Stimulated activated CD8-positive, alpha-beta memory T cell treated with anti-CD3 and anti-CD28 coated beads, Interleukin-4, amount 100 ng/mL, for 1 hour (primary cell): ENCODE measurements at regions not wholly inside any gene's neighbourhood (a gene's known extent, or its start where the extent isn't known, plus 50 kb on each side); places are given as distances from the start of the nearest gene placed in this dataset.
A peak's percentile ranks its signal among the peaks of the same experiment; 100 is the strongest.

Experiments used
- DNase-seq, 2 donors: peaks; one replicate each; pipeline ENCODE4 v3.0.0-alpha.2; 2020; ENCODE audit warnings: low read depth in 2 of 2, low spot score in 1 of 2

DNA sequence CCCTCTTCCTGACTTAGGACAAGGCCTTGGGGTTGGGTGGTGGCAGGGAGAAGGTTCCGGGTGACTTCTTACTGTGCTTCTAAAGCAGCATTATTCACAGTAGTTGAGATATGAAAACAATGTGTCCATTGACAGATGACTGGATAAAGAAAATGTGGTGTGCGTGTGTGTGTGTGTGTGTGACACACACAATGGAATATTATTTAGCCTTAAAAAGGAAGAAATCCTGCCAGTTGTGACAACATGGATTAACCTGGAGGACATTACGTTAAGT, 128.1 kb upstream of the RASGRP1 start:
- no peak for DNase-seq

DNA sequence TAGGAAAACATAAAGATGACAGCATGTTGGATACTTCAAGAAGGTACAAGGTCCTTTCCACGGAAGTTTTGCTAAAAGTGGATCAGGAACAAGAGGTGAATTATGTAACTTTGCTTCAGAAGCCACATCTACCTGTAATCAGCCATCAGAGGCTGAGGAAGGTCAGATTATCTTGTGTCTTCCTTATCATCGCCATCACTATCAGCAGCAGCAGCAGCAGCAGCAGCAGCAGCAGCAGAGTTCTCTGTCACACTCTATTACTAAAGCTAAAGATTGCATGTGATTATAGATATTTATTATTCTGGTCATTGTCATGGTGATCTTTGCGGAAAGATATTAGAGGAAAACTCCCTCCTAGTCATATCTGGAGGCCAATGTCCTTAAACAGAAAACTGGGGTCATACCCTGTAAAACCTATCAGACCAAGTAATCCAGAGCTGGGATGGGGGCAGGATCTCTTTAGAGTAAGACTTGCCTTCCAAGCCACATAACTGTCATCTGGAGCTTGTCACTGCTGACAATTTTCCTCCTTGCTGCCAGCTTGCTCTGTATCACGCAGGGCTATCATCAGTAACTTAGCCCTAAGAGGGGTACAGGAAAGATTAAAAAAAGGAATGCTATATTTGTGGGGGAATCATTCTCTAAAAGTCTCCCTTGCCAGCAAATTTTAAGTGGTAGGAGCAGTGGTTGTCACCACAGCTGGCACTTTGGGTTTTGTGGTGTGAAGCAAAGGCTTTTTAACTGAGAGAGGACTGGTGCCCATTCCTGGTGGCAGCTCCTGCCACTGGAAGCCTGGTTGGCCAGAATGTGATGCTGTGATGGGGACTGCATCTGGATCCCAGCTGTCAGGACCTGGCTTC, 130.9 kb upstream of the RASGRP1 start:
- DNase-seq = no peak

DNA sequence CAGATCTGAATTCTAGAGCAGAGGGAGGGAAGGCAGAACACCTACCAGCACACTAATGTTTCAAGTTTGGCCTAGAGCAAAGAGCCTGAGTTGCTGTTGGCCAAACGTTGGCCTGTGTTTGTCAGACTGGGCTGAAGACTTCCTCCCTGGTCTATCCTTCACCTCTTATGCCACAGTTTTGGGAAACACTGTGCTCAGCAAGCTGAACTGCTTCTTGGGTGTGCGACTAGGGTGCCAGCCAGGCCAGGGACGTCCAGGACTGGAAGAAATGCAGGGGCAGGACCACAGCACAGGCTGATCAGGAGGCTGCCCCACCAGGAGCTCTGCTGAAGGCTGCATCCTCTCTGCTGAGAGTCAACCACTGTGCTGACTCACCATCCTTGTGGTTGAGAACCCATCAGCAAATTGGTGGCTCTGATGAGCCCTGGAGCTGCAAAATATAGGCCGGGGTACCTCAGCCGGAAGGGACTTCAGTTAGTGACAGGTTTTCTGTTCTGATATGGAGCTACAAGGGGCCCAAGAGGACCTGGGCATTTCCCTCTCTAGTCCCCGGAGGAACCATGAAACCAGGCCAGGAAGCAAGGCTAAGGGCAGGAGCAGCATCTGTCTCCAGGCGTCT, 131.6 kb upstream of the RASGRP1 start:
- peak in 1 of 2 donors; percentile 45 for DNase-seq

DNA sequence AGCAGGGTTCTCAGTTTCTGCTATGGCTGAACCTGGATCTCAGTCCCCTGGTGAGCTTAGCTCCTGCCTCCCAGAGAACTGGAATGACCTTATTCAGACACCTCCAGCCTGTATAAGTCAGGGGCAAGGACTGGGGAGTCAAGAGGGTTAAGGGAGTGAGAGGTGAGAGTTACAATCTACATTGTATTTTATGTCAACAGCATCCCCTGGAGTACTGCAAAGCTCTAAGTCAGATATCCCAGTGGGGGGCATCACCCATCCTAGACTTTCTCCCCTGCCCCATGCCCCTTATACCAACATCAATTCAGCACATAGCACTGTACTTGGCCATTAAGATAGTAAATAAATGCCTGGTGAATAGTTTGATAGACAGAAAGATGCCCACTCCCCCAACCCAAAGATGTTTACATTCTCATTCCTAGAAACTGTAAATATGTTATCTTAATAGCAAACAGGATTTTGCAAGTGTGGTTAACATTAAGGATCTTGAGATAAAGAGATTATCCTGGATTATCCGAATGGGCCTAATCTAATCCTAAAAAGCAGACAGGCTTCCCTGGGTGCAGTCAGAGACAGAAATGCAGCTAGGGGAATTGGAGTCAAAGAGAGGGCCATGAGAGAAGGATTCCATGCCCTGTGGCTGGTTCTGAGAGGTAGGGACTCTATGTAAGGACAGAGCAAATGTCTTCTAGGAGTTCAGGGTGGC, 132.3 kb upstream of the RASGRP1 start:
- no peak for DNase-seq

DNA sequence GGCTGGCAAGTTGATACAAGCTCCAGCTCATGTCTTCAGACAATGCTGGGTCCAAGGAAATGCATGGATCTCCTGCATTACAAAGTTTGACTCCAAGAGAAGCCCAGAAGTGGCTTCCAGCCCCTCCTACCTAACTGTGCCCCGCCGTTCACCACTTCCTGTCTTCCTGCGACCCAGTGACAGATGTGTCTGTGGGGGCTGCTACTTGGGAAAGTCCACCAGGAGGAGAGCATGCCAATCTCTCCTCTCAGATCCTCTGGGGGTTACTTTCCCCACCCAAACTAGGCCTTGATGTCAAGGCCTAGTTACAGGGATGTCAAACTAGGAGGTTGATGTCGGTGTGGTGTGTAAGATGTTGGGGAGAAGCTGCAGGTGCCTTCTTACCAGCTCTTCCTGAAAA, 133.6 kb upstream of the RASGRP1 start:
- no peak for DNase-seq

DNA sequence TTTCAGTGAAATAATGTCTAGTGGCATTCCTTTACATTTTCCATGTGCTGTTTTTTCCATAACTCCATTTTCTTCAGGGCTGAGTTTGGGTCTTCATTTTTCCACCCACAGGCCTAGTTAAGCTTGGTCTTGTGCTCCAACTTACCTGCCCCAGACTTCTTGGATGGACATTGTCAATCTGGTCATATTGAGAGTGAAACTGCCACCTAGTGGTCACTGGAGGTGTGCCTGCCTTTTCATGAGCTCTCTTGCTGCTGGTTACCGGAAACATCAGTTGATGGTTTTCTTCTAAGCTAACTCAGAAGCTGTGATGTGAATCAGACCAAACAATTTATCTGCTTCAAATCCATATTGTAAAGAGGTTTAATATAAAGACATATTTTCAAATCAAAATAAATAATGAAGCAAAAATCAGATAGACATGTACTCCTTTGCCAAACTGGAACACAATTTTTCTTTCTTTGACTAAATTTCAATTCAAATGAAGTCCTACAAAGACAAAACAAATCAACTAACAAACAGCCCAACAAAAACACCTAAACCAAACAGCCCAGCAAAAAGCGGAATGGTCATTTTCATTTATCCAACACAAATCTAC, 135.1 kb upstream of the RASGRP1 start:
- peak in 1 of 2 donors; percentile 49 for DNase-seq

DNA sequence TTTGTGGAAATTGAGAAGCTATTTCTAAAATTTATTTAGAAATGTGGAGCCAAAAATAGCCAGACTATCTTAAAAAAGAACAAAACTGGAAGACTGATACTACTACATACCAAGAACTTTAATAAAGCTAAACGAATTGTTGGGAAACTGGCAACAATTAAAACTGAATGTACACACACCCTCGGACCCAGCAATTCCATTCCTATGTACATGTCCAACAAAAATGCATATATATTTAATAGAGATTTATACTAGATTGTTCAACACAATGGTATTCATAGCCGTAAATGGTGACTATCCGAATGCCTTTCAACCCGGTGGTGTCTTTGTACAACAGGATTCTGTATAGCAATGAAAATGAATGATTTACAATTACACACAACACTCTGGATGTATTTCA, 136.5 kb upstream of the RASGRP1 start:
- no peak for DNase-seq

DNA sequence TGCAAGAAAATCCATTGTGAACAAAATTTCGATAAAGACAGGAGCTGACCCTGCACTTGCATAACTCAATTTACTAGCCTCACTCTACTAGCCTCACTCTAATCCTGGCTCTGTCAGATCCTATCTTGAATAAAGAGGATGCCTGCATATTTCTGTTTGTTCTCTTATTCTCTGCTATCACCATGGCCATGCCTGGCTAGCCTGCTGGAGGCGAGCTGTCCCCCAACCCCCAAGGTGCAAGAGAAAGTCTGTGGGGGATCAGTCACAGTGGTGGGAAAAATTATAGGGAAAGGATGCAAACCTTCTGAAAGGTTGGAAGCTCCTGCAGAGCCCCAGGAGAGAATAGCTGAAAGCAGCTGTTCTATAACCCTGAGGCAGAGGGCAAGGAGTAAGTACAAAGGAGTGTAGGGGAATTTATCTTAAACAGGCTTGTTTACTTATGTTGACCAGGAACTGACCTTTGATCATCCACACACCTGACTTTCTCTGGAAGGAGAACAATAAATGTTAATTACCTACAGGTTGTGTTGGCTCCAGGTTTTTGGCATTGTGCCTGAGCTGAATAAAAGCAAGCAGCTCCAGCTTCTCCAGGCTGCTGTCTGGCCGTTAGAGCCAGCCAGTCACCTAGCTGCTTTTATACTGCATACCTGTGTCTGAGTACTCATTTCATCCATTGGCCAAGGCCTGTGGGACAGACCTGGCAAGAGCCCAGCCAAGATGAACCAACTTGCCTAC, 137.7 kb upstream of the RASGRP1 start:
- DNase-seq = no peak

DNA sequence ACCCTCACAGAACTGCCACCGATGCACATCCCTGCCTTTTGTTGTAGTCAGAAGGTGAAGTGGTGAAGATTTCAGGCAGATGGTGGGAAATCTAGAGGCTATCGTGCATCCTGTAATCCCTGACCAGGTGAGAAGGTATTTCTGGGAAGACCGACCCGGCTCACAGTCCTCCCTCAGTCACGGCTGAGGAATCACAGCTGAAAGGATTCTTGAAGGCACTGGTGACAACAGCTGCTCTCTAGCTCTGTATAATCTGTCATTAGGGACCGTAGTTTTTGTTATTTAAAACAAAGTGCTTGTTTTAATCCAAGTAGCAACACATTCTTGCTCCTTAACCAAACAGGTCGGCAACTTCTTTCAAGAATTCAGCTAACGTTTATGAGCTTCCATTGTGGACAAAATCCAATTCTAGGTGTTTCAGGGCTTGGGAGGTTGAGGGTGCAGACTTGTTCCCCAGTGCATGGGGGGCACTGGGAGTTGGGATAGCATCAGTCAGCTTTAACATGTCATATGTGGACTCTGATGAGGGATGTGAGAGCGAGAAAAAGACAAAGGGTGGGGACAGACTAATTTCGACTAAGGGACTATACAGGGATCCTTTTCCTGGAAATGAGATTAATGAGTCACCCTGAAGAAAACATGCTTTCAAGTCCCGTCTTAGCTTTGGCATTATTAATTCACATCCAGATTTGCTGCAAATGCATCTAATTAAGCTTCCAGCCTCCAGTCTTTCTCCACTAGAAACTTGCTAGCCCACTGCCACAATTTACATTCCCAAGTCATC, 141.0 kb upstream of the RASGRP1 start:
- DNase-seq = no peak

DNA sequence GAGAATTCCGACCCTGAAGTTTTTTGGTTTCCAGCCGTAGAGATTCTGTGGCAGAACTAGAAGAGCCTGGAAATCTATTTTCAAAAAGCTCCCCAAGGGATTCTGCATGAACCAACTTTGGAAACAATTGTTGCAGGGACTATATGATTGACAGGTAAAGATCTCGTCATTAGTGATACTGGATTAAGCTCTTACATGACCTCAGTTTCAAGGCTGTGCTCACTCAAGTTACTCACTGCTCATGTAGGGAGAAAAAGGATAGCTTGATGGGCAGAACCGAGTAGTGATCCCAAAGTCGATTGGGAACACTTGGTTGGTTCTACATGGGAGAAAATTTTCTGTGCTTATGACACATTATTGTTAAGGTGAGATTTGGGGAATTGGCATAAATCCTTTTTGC, 142.3 kb upstream of the RASGRP1 start:
- no peak for DNase-seq

DNA sequence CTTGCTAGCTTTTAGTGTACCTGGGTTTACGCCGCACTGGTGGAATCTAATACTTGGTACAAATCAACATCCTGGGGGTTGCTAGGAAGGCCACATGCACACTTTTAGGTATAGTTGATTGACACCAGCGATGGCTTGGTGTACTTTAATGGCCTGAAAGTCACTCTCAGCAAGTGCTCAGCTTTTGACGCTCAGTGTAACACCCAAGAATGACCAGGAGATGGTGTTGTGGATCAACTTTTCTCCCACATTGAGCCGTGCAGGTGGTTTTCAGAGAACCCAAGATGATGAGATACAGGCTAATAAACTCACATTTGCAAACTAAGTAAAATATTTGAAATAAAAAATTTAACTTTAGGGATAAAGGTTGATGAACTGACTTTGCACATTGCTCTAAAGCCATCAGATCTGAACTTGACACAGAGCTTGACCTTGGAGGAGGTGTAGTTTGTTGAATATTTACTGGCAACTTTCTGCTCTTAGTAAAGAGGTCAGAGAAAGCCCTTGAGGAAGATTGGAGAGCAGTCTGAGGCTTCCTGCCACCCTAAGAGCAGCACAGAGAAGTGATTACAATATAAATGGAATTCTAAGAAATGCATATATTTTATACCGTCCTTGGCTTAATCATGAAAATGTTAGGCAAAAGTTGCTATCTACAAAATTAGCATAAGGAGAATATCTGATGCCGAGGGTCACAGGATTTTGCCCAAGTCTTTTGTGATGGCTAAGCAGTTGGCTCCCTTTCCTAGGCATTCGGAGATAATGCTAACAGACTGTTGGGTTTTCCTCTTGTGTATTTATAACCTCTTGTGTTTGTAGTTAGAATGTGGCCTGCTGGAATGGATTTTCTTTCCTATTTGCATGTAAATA, 143.4 kb upstream of the RASGRP1 start:
- no peak for DNase-seq

DNA sequence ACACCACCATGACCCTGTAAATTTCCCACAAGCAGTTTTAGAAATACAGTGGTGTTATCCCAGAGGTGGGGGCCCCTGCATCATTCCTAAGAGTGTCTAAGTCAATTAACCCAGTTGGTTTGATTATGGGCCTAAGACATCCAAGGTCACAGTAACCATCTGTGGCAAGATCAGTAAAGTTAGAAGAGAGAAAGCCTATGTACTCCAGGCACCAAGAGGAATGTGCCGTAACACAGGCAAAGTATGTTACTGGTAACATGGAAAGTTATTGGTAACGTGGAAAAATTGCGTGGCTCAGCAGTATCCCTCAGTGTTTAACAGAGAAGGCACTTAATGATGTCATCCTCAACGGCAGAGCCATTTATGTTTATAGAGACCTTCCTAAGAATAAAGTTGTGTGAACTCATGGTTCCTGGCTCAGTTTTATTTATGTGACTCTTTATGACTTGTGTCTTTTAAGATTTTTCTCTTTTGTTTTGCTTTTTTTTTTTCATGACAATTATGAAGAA, 144.1 kb upstream of the RASGRP1 start:
- no peak for DNase-seq

DNA sequence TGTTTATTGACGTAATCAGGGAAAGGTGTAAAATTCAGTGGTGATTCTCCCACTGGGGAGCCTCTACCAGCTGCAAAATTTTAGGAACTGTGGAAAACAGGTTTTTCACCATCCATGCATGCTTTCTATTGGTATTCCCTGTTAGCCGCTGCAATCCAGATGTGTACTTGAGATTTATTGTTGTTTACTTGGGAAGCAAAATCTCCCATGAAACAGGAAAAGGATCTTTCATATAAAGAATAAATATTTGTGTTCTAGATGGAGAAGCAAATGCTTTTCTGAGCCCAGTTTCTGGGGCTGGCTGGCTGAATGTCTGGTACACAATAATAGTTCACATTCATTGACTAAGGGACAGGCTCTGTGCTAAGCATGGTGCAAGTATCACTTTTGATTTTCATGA, 144.6 kb upstream of the RASGRP1 start:
- DNase-seq = no peak

DNA sequence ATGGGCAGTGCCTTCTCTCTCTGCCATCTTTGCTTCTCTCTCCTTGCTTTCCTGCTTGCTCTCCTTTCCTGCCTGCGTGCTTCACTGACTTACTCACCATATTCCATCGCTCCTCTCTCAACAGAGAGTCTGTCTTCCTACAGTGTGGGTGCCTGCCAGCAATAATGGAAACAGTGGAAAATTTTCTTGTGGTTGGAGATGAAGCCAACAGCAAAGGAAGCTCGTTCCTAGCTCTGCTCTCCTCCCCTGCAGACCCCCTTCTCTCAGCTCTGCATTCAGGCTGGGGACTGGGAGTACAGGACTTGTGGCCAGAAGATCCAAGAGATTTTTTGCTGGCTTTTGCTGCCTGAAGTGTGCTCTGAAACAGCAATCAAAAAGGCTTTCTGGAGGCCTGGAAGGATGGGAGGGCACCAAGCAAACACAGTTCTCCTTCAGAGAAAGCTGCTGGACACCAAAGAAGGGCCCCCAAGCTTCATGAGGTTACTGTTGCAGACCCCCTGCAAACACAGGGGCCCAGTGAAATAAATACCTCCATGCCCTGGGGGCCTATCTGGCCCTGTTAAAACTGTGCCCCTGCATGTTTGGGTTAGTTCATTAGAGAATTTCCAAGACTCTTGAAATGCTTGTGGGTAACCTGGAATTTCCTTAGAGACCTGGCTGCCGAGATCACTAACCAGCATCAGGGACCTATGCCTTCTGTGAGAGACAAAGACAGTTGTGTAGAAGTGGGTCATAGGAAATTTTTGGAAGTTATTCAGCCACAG, 149.9 kb upstream of the RASGRP1 start:
- no peak for DNase-seq

DNA sequence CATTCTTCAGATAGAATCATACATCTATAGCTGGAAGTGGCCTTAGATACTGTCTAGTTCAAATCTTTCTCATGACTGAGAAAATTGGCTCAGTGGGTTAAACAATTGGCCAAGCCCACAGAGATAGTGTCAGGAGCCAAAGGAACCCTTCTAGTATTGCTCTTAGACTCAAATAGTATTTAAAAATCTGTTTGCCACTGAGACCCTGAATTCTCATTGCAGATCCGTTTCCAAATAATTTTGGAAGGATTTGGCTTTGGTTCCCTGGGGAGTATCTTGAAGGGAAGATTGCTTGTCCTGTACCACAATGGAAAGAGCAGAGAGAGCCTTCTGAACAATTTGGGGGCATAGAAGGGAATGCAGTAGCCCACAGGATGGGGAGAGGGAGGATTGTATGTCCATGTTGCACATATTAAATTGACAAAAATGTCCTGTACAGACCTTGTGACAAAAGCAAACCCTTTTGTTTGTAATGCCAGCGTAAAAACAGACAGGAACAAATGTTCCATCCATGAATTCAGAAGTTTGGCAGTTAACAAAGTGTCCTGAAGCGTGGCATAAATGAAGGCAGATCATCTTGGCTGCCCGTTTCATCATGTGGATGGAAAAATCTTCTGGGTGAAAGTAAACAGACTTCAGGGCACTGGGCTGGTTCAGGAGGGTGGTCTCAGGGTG, 156.4 kb upstream of the RASGRP1 start:
- no peak for DNase-seq

DNA sequence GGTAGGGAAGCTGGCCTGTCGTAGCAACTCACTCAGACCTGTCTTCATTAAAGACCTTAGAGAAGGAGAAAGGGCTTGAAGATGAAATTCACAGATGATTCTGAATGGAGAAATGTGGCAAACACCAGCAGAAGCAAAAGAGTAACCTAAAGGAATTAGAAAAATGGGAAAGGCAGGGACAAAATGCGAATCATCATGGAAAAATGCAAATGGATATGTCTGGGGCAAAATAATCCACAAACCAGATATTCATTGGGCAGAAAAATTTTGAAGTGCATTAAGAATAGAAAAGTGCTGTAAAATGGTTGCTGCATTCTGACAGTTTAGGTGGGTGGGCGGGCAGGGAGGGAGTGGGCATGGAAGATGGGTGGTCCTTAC, 156.9 kb upstream of the RASGRP1 start:
- no peak for DNase-seq

DNA sequence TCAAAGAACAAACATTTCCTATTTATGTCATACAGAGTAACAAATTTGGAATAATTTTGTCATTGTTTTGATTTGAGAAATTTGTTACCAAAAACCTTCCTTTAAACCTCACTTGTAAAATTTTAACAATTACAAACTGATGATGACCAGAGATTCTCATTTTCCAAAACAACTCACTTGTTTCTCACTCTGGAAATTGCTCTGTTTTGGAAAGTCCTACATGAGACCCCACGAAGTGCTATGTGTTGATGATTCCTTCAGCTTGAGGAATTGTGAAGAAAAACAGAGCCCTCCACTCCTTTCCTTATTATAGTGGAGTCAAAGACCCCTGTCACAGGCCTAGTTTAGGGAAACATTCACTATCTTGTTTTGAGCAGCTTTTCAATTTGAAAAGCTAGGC, 157.6 kb upstream of the RASGRP1 start:
- no peak for DNase-seq

DNA sequence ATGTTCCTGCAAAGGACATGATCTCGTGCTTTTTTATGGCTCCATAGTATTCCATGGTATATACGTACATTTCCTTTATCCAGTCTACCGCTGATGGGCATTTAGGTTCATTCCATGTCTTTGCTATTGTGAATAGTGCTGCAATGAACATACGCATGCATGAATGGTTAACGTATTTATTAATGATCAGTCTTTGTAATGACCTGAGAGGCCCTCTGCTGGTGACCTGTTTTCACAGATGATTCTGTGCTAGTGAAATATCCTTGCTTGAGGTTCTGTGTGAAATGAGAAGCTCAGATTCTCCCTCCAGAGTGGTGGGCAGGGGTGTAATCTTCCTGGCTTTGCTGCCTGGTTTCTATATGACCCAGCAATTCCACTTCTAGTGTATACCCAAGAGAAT, 160.2 kb upstream of the RASGRP1 start:
- no peak for DNase-seq
